ENCODE measurements at regions not wholly inside any gene's neighbourhood (a gene's known extent, or its start where the extent isn't known, plus 50 kb on each side); places are given as distances from the start of the nearest gene placed in this dataset.
"Not testable (repeated sequence)": the region's sequence is repeated elsewhere in the genome, so short reads cannot be mapped to it uniquely, and the experiment has no call there.

GRCh38 chr13:78490225-78490624 is 113.1 kb downstream of the POU4F1 start:
- not testable (repeated sequence) for TF ChIP-seq POLR2A (IDR thresholded peaks at IDR 0.05)
- TF ChIP-seq, protein P1, sequence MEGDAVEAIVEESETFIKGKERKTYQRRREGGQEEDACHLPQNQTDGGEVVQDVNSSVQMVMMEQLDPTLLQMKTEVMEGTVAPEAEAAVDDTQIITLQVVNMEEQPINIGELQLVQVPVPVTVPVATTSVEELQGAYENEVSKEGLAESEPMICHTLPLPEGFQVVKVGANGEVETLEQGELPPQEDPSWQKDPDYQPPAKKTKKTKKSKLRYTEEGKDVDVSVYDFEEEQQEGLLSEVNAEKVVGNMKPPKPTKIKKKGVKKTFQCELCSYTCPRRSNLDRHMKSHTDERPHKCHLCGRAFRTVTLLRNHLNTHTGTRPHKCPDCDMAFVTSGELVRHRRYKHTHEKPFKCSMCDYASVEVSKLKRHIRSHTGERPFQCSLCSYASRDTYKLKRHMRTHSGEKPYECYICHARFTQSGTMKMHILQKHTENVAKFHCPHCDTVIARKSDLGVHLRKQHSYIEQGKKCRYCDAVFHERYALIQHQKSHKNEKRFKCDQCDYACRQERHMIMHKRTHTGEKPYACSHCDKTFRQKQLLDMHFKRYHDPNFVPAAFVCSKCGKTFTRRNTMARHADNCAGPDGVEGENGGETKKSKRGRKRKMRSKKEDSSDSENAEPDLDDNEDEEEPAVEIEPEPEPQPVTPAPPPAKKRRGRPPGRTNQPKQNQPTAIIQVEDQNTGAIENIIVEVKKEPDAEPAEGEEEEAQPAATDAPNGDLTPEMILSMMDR (IDR thresholded peaks at IDR 0.05) = not testable (repeated sequence)
